Erythroblast (primary cell): ENCODE measurements at regions not wholly inside any gene's neighbourhood (a gene's known extent, or its start where the extent isn't known, plus 50 kb on each side); places are given as distances from the start of the nearest gene placed in this dataset.

Experiments
- GATA1 ChIP-seq: IDR thresholded peaks from 2 replicates; pipeline ENCODE4 v1.6.1; 2011; ENCODE audit warnings: low read depth, mild to moderate bottlenecking, control low read depth, low read length, moderate library complexity
- POLR2A ChIP-seq: IDR thresholded peaks from 2 replicates; pipeline ENCODE4 v1.6.1; 2011; ENCODE audit warnings: mild to moderate bottlenecking, low read length

DNA sequence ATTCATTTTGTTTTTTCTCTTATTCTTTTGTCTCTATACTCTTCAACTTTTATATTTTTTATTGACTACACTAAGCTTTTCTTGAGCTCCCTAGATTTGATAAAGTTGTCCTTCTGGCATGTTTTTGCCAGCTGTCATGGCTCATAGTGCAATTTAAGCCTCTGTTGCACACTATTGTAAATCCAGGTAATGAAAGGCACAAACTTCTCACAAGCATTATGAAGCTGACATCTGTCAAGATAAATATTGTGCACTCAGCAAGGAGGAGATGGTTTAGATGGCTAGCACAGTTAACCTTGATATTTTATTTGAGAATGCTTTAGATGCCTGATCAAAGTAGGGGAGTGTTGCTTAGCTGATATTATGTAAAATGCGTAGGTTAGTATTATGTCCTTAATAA is 1280.9 kb downstream of the NSUN3 start:
- TF ChIP-seq GATA1 = no peak
- TF ChIP-seq POLR2A = no peak
